GM12864 (cell line): ENCODE measurements at regions not wholly inside any gene's neighbourhood (a gene's known extent, or its start where the extent isn't known, plus 50 kb on each side); places are given as distances from the start of the nearest gene placed in this dataset.

Experiments used
- DNase-seq: peaks from one replicate; pipeline ENCODE4 v3.0.0-alpha.2; 2011; ENCODE audit warnings: low read depth
- H3K4me3 ChIP-seq: 2 replicates; pipeline ENCODE4 v1.5.1; 2011; ENCODE audit warnings: mild to moderate bottlenecking, low read depth, low read length, control low read depth
- CTCF ChIP-seq: IDR thresholded peaks from 2 replicates; pipeline ENCODE4 v1.5.1; 2011; ENCODE audit warnings: low read depth, mild to moderate bottlenecking, moderate library complexity, low read length, control low read depth, inconsistent platforms; ENCODE audit errors: missing control alignments

GRCh38 chr4:36640876-36641275, 359.5 kb downstream of the DTHD1 start:
- H3K4me3 ChIP-seq: no peak overlapping the region
- TF ChIP-seq CTCF: no peak
- no peak for DNase-seq

- peak; percentile 72 for DNase-seq
- no peak overlapping the region for H3K4me3 ChIP-seq
Measured at GRCh38 chr4:36651253-36651652, 369.8 kb downstream of the DTHD1 start.

GRCh38 chr4:36652857-36653256, 371.4 kb downstream of the DTHD1 start:
- no peak for TF ChIP-seq CTCF

More at GRCh38 chr4:36651253-36651652, 369.8 kb downstream of the DTHD1 start:
- no peak for TF ChIP-seq CTCF

GRCh38 chr4:36665985-36666527, 384.6 kb downstream of the DTHD1 start:
- no peak for TF ChIP-seq CTCF

More at GRCh38 chr4:36652857-36653256, 371.4 kb downstream of the DTHD1 start:
- DNase-seq: no peak
- H3K4me3 ChIP-seq: no peak overlapping the region

GRCh38 chr4:36675436-36675835, 394.0 kb downstream of the DTHD1 start:
- no peak overlapping the region for H3K4me3 ChIP-seq
- no peak for DNase-seq
- no peak for TF ChIP-seq CTCF

More at GRCh38 chr4:36665985-36666527, 384.6 kb downstream of the DTHD1 start:
- H3K4me3 ChIP-seq: no peak overlapping the region
- DNase-seq: no peak

- H3K4me3 ChIP-seq: no peak overlapping the region
- TF ChIP-seq CTCF: no peak
- DNase-seq: no peak
Measured at GRCh38 chr4:36676139-36677050, 395.0 kb downstream of the DTHD1 start.

GRCh38 chr4:36677112-36677511, 395.7 kb downstream of the DTHD1 start:
- no peak for DNase-seq

More at GRCh38 chr4:36677112-36677511, 395.7 kb downstream of the DTHD1 start:
- no peak for TF ChIP-seq CTCF
- no peak overlapping the region for H3K4me3 ChIP-seq
